Cardiac fibroblast (primary cell): ENCODE measurements at regions not wholly inside any gene's neighbourhood (a gene's known extent, or its start where the extent isn't known, plus 50 kb on each side); places are given as distances from the start of the nearest gene placed in this dataset.
"Not testable (repeated sequence)": the region's sequence is repeated elsewhere in the genome, so short reads cannot be mapped to it uniquely, and the experiment has no call there.

ENCODE experiments used
- DNase-seq, 2 donors: peaks; one replicate each; pipeline versions ENCODE4 v3.0.0 to v3.0.0-alpha.2; 2010; ENCODE audit warnings: low read depth in 2 of 2
- H3K4me3 ChIP-seq, 2 donors: replicated peaks in 1 of 2; 1 replicate in 1 of 2; 2 replicates in 1 of 2; pipeline ENCODE4 v1.5.1; 2011; ENCODE audit warnings: low read depth in 2 of 2, low read length in 2 of 2, mild to moderate bottlenecking in 2 of 2, moderate library complexity in 1 of 2
- TF ChIP-seq, protein P1 (sequence below): IDR thresholded peaks from one replicate; pipeline ENCODE4 v1.5.1; 2011; ENCODE audit warnings: low read depth, mild to moderate bottlenecking, low read length, inconsistent platforms

- no peak for DNase-seq
- H3K4me3 ChIP-seq: no peak overlapping the region
- TF ChIP-seq, protein P1, sequence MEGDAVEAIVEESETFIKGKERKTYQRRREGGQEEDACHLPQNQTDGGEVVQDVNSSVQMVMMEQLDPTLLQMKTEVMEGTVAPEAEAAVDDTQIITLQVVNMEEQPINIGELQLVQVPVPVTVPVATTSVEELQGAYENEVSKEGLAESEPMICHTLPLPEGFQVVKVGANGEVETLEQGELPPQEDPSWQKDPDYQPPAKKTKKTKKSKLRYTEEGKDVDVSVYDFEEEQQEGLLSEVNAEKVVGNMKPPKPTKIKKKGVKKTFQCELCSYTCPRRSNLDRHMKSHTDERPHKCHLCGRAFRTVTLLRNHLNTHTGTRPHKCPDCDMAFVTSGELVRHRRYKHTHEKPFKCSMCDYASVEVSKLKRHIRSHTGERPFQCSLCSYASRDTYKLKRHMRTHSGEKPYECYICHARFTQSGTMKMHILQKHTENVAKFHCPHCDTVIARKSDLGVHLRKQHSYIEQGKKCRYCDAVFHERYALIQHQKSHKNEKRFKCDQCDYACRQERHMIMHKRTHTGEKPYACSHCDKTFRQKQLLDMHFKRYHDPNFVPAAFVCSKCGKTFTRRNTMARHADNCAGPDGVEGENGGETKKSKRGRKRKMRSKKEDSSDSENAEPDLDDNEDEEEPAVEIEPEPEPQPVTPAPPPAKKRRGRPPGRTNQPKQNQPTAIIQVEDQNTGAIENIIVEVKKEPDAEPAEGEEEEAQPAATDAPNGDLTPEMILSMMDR: no peak
These were observed 1056.0 kb upstream of the SLIT2 start for GRCh38 chr4:19195696-19196095.

- no peak for DNase-seq
- TF ChIP-seq, protein P1: no peak
- H3K4me3 ChIP-seq: no peak overlapping the region
These were observed 1057.0 kb upstream of the SLIT2 start for GRCh38 chr4:19194672-19195071.

DNA sequence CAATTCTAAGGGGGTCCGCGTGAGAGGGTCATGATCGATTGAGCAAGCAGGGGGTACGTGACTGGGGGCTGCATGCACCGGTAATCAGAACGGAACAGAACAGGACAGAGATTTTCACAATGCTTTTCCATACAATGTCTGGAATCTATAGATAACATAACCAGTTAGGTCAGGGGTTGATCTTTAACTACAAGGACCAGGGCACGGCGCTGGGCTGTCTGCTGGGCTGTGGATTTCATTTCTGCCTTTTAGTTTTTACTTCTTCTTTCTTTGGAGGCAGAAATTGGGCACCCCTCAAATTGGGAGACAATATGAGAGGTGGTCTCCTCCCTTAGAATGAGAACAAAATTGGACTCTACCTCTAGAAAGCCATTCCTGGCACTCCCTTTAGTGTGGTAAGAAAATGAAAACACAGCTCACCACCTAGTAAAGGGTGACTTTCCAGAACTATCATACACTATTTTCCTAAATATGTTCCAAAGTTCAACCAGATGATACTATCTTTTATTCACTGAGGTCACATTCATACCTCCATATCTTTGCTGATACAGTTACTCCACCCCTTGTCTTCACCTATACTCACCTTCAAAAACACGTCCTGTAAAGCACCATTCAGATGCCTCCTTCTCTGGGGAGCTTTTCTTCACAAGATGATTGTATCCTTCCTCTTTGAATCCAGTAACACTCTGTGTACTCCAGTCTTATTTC is 1058.3 kb upstream of the SLIT2 start:
- no peak overlapping the region for H3K4me3 ChIP-seq
- TF ChIP-seq, protein P1: no peak
- no peak for DNase-seq

DNA sequence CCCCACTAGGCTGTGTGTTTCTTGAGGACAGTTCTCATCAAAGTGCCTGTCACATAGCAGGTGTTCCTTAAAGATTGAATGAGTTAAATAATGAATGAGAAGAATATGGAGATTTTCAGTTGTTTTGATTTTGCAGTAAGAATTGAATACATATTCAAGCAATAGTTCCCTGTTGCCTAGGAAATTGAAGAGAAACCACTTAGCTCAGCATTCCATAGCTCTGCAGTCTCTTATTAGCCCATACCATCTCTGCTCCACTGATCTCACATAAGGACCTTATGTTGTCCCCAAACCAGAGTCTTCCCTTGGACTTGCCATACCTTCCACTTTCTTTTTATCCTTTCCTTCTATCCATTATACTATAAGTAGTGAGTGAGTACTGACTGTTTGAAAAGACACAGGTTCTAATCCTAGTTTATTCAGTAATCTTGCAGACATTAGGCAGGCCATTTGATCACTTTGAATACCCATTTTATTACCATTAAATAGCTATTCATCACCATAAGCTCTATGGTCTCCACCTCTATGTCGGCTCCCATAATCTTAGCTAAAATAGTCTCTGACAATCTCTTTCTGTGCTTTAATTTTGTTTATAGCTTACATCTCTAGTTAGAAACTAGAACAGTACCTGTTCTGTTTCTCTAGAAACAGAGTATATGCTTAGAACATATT is 1059.6 kb upstream of the SLIT2 start:
- TF ChIP-seq, protein P1: no peak
- DNase-seq: no peak
- H3K4me3 ChIP-seq: no peak overlapping the region

DNA sequence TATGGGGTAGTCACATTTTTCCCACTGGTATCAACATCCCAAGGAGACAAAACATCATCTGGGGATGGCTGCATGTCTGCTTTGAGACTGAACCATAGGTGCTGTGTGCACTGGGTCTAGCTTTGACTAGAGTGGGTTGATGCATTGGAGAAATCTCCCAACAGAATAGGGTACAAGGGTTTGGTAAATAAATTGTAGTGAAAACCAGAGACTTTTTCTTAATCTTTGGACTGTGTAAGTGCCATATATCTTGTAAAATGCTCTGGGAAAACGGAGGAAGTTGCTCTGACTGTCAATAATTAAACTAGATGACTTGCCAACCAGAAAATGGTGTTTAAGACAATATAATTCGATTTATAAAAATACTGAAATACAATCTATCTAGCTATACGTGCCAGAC is 1064.0 kb upstream of the SLIT2 start:
- no peak for DNase-seq
- TF ChIP-seq, protein P1: no peak
- no peak overlapping the region for H3K4me3 ChIP-seq

DNA sequence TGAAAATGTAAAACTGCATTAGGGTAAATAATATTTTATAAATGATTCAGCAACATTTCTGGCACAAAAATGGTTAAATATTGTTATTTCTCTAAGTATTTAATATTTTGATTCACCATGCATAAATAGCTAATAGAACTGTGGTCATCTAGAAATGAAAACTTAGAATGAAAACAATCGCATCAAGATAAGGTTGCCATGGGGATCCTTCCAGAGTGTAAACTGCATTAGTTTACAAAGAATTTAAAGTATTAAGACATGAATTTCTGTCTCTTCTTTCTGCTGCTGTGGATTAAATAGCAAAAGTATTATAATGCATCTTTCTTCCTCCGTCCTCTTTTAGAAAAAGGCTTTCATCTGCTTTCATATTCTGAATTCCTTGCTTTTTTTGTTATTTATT is 1064.6 kb upstream of the SLIT2 start:
- DNase-seq: peak; percentile 6 to 27
- TF ChIP-seq, protein P1: no peak
- H3K4me3 ChIP-seq: no peak overlapping the region

DNA sequence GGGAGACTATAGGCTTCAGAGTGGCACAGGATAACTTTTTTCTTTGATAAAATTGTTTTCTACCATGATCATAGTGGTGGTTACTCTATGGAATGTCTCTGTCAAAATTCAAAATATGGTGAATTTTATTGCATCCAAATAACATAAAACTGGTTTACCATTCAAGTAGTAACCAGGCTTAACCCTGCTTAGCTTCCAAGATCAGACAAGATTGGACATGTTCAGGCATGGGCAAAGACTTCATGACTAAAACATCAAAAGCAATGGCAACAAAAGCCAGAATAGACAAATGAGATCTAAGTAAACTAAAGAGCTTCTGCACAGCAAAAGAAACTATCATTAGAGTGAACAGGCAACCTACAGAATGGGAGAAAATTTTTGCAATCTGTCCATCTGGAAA is 1070.1 kb upstream of the SLIT2 start:
- H3K4me3 ChIP-seq, DNase-seq: not testable (repeated sequence)
